A549 (cell line): ENCODE measurements at regions not wholly inside any gene's neighbourhood (a gene's known extent, or its start where the extent isn't known, plus 50 kb on each side); places are given as distances from the start of the nearest gene placed in this dataset.

Experiments used
- ATAC-seq, 2 experiments: fragments of 200-7000 bp in 1 of 2; fragments of >200 bp in 1 of 2; cut with Nextera tagmentation in 1 of 2; cut with Tn5 transposase in 1 of 2; 3 replicates each; pipeline versions ENCODE4 v1.8.0 to v1.9.1; 2018 to 2020; ENCODE audit warnings: mild to moderate bottlenecking in 1 of 2, moderate library complexity in 1 of 2
- CTCF ChIA-PET: fragments of 300-600 bp; sonication (Branson Sonifier 250); formaldehyde crosslinking; extraction: SDS; loops from one replicate; lab custom pipeline; 2021; ENCODE audit warnings: antibody characterized with exemption, inconsistent platforms; lab: Yijun Ruan, JAX
- POLR2A ChIA-PET: fragments of 350-600 bp; formaldehyde crosslinking; extraction: SDS; loops from one replicate; lab custom pipeline; 2021; ENCODE audit warnings: antibody characterized with exemption, inconsistent platforms; lab: Yijun Ruan, JAX
- DNase-seq, 2 experiments: peaks; one replicate each; pipeline versions ENCODE4 v3.0.0 to v3.0.0-alpha.2; 2011 to 2016; ENCODE audit warnings: low read depth in 1 of 2, low spot score in 1 of 2
- FAIRE-seq: peaks from 2 replicates; lab custom pipeline; 2011; peaks lifted over from hg19 to GRCh38; lab: Jason Lieb, UNC
- H3K27ac ChIP-seq, 2 experiments: fragments of >200 bp; sonication (Bioruptor Twin); formaldehyde crosslinking; 3 replicates each; pipeline ENCODE4 v1.5.1; 2016 to 2017
- H3K4me1 ChIP-seq: fragments of >200 bp; sonication (Bioruptor Twin); formaldehyde crosslinking; 3 replicates; pipeline ENCODE4 v1.6.1; 2016
- H3K4me2 ChIP-seq: fragments of >200 bp; sonication (Bioruptor Twin); formaldehyde crosslinking; 3 replicates; pipeline ENCODE4 v1.6.1; 2016
- H3K4me3 ChIP-seq: fragments of >200 bp; sonication (Bioruptor Twin); formaldehyde crosslinking; 3 replicates; pipeline ENCODE4 v1.5.1; 2016
- H3K9me3 ChIP-seq: fragments of >200 bp; sonication (Bioruptor Twin); formaldehyde crosslinking; 3 replicates; pipeline ENCODE4 v1.6.1; 2016
- ATOH8 ChIP-seq: fragments of 250-450 bp; sonication (Bioruptor Pico); IDR thresholded peaks from 2 replicates; pipeline ENCODE4 v1.5.0; 2020; ENCODE audit warnings: low read depth, mild to moderate bottlenecking, moderate library complexity
- BHLHE40 ChIP-seq: IDR thresholded peaks from 2 replicates; pipeline ENCODE4 v1.6.1; 2012; ENCODE audit warnings: low read depth, low read length, inconsistent platforms
- CBX2 ChIP-seq: fragments of 200-600 bp; sonication (generic); IDR thresholded peaks from 2 replicates; pipeline ENCODE4 v1.6.1; 2016; ENCODE audit warnings: low read depth, mild to moderate bottlenecking, borderline replicate concordance
- CBX8 ChIP-seq: fragments of 200-600 bp; sonication (generic); IDR thresholded peaks from 2 replicates; pipeline ENCODE4 v1.6.1; 2016
- CEBPB ChIP-seq, 2 experiments: fragments of >200 bp in 1 of 2; sonication (Bioruptor Twin) in 1 of 2; formaldehyde crosslinking in 1 of 2; IDR thresholded peaks; 2 replicates each; pipeline ENCODE4 v1.6.1; 2012 to 2016
- CHD4 ChIP-seq: fragments of 200-600 bp; sonication (generic); IDR thresholded peaks from 2 replicates; pipeline ENCODE4 v1.6.1; 2016; ENCODE audit warnings: antibody characterized with exemption, mild to moderate bottlenecking, borderline replicate concordance
- CTCF ChIP-seq: fragments of >200 bp; sonication (Bioruptor Twin); formaldehyde crosslinking; IDR thresholded peaks from 3 replicates; pipeline ENCODE4 v1.5.1; 2016
- EHF ChIP-seq: fragments of 250-450 bp; sonication (Bioruptor Pico); IDR thresholded peaks from 2 replicates; pipeline ENCODE4 v1.5.0; 2020; ENCODE audit warnings: mild to moderate bottlenecking
- EP300 ChIP-seq, 2 experiments: fragments of >200 bp; sonication (Bioruptor Twin); formaldehyde crosslinking; IDR thresholded peaks; 2 replicates in 1 of 2; 3 replicates in 1 of 2; pipeline ENCODE4 v1.6.1; 2016 to 2017
- ESRRA ChIP-seq: fragments of 150-350 bp; IDR thresholded peaks from 2 replicates; pipeline ENCODE4 v1.6.1; 2014; ENCODE audit warnings: mild to moderate bottlenecking, low read length, borderline replicate concordance
- FOXS1 ChIP-seq: fragments of 250-450 bp; sonication (Bioruptor Pico); IDR thresholded peaks from 2 replicates; pipeline ENCODE4 v1.5.0; 2020; ENCODE audit warnings: mild to moderate bottlenecking, moderate library complexity
- GATA3 ChIP-seq: IDR thresholded peaks from 2 replicates; pipeline ENCODE4 v1.6.1; 2012; ENCODE audit warnings: borderline replicate concordance
- HDAC2 ChIP-seq: fragments of 200-600 bp; sonication (generic); IDR thresholded peaks from 2 replicates; pipeline ENCODE4 v1.6.1; 2016
- HOXA7 ChIP-seq: fragments of 250-450 bp; sonication (Bioruptor Pico); IDR thresholded peaks from 2 replicates; pipeline ENCODE4 v1.5.0; 2020; ENCODE audit warnings: mild to moderate bottlenecking, moderate library complexity
- HOXB13 ChIP-seq: fragments of 250-450 bp; sonication (Bioruptor Pico); IDR thresholded peaks from 2 replicates; pipeline ENCODE4 v1.5.0; 2020; ENCODE audit warnings: low read depth, mild to moderate bottlenecking, moderate library complexity
- KDM1A ChIP-seq: fragments of 200-600 bp; sonication (generic); IDR thresholded peaks from 2 replicates; pipeline ENCODE4 v1.6.1; 2016; ENCODE audit warnings: low read depth, mild to moderate bottlenecking
- MAZ ChIP-seq: fragments of 150-350 bp; IDR thresholded peaks from 2 replicates; pipeline ENCODE4 v1.6.1; 2014; ENCODE audit warnings: antibody characterized with exemption, low read depth, low read length, borderline replicate concordance
- MYC ChIP-seq: IDR thresholded peaks from 2 replicates; pipeline ENCODE4 v1.6.1; 2012; ENCODE audit warnings: mild to moderate bottlenecking, inconsistent platforms, low read length, improper control_type of control experiment, borderline replicate concordance
- PBX3 ChIP-seq: IDR thresholded peaks from 2 replicates; pipeline ENCODE4 v1.6.1; 2012
- PHF8 ChIP-seq: fragments of 200-600 bp; sonication (generic); IDR thresholded peaks from 2 replicates; pipeline ENCODE4 v1.6.1; 2016; ENCODE audit warnings: low read depth, mild to moderate bottlenecking, antibody characterized with exemption, moderate library complexity, borderline replicate concordance
- POLR2A ChIP-seq: IDR thresholded peaks from 2 replicates; pipeline ENCODE4 v1.6.1; 2012; ENCODE audit warnings: mild to moderate bottlenecking, low read length
- RAD21 ChIP-seq, 2 experiments: fragments of >200 bp in 1 of 2; sonication (Bioruptor Twin) in 1 of 2; formaldehyde crosslinking in 1 of 2; IDR thresholded peaks in 1 of 2; conservative IDR thresholded peaks in 1 of 2; 2 replicates in 1 of 2; 3 replicates in 1 of 2; pipeline ENCODE4 v1.6.1; 2012 to 2018; ENCODE audit warnings: inconsistent platforms in 1 of 2
- RARB ChIP-seq: fragments of 250-450 bp; sonication (Bioruptor Pico); IDR thresholded peaks from 2 replicates; pipeline ENCODE4 v1.8.0; 2021; ENCODE audit warnings: mild to moderate bottlenecking, moderate library complexity
- RCOR1 ChIP-seq: fragments of 150-350 bp; IDR thresholded peaks from 2 replicates; pipeline ENCODE4 v1.6.1; 2014; ENCODE audit warnings: antibody characterized with exemption, low read length, low read depth
- SREBF2 ChIP-seq: fragments of 450-650 bp; IDR thresholded peaks from 2 replicates; pipeline ENCODE4 v1.6.1; 2014; ENCODE audit warnings: mild to moderate bottlenecking, moderate library complexity
- TFCP2L1 ChIP-seq: fragments of 250-450 bp; sonication (Bioruptor Pico); IDR thresholded peaks from 2 replicates; pipeline ENCODE4 v1.5.0; 2021; ENCODE audit warnings: mild to moderate bottlenecking
- ZSCAN20 ChIP-seq: fragments of 250-450 bp; sonication (Bioruptor Pico); IDR thresholded peaks from 2 replicates; pipeline ENCODE4 v1.8.0; 2022; ENCODE audit warnings: mild to moderate bottlenecking, moderate library complexity
- WGBS: methylation state at CpG from one replicate; pipeline ENCODE4 v1.1.6; 2017; ENCODE audit errors: missing lambda C conversion rate; 5-methylcytosine and 5-hydroxymethylcytosine counted together

- FAIRE-seq, result no peak
- ATAC-seq, result no peak
- Histone ChIP-seq H3K4me3 (no peak overlapping the region), H3K9me3 (no peaks in the 10 kb centered on the region), H3K27ac (no peak overlapping the region), H3K4me1 (no peaks in the 10 kb centered on the region), H3K4me2 (no peak overlapping the region)
- POLR2A ChIA-PET, result no interaction called here
- CTCF ChIA-PET, result no interaction called here
- 24% methylated on average over 5 of the region's 5 CpGs for WGBS
- DNase-seq, result no peak
- TF ChIP-seq EP300 (IDR thresholded peaks at IDR 0.05) (no peak), HDAC2 (no peak), TFCP2L1 (no peak), PBX3 (no peak), RCOR1 (no peak), ESRRA (no peak), CHD4 (no peak), SREBF2 (no peak), CTCF (no peak), RAD21 (conservative IDR thresholded peaks at IDR 0.05 in 1 of 2, IDR thresholded peaks at IDR 0.05 in 1 of 2) (no peak), ZSCAN20 (CRISPR knock-in tag) (no peak), CBX2 (no peak), MYC (no peak), GATA3 (no peak), CBX8 (no peak), ATOH8 (no peak)
Measured at GRCh38 chr18:73787316-73787715, 360.3 kb downstream of the FBXO15 start.

- TF ChIP-seq CBX2 (no peak), FOXS1 (CRISPR knock-in tag) (no peak), HOXA7 (no peak), TFCP2L1 (no peak), POLR2A (no peak), SREBF2 (no peak), MAZ (no peak), CHD4 (no peak)
- TF ChIP-seq, all 56 proteins: peak for 0
- ChIA-PET CTCF (no interaction called here), POLR2A (no interaction called here)
- Histone ChIP-seq H3K4me2 (no peak overlapping the region), H3K27ac (no peak overlapping the region), H3K4me3 (no peak overlapping the region), H3K9me3 (no peaks in the 10 kb centered on the region), H3K4me1 (no peaks in the 10 kb centered on the region)
- no peak for ATAC-seq
- 27% methylated on average over 1 of the region's 1 CpG for WGBS
- FAIRE-seq, result no peak
- DNase-seq, result no peak
Measured at GRCh38 chr18:73785300-73785699, 362.3 kb downstream of the FBXO15 start.

GRCh38 chr18:73784853-73785252, 362.8 kb downstream of the FBXO15 start:
- TF ChIP-seq KDM1A (no peak), PHF8 (no peak), EHF (no peak), CEBPB (IDR thresholded peaks at IDR 0.05) (no peak), RARB (CRISPR knock-in tag) (no peak), POLR2A (no peak), FOXS1 (CRISPR knock-in tag) (no peak), BHLHE40 (no peak), HOXB13 (CRISPR knock-in tag) (no peak)
- DNase-seq, result no peak
- H3K4me1 ChIP-seq, result no peaks in the 10 kb centered on the region
- H3K4me3 ChIP-seq, result no peak overlapping the region
- H3K27ac ChIP-seq, result no peak overlapping the region
- no peak for ATAC-seq
- 61% methylated on average over 8 of the region's 8 CpGs for WGBS
- ChIA-PET POLR2A (no interaction called here), CTCF (no interaction called here)
- H3K4me2 ChIP-seq, result no peak overlapping the region
- no peak for FAIRE-seq
- no peaks in the 10 kb centered on the region for H3K9me3 ChIP-seq
